ENCODE measurements at regions not wholly inside any gene's neighbourhood (a gene's known extent, or its start where the extent isn't known, plus 50 kb on each side); places are given as distances from the start of the nearest gene placed in this dataset.

GRCh38 chr9:95776176-95776575, 99.3 kb upstream of the ERCC6L2 start:
- H3K4me1 ChIP-seq, result peaks cover 20% of the 10 kb centered on the region
- no peak overlapping the region for H3K4me3 ChIP-seq
- intact Hi-C loops (cut with DNase I; ENCODE audit: low total_unique reads), result no loop called here
- no peaks in the 10 kb centered on the region for H3K36me3 ChIP-seq (ENCODE audit: low read depth, missing control alignments)
- no peaks in the 10 kb centered on the region for H3K27me3 ChIP-seq
- H3K9me3 ChIP-seq, result no peaks in the 10 kb centered on the region
- no peak for DNase-seq
- TF ChIP-seq POLR2A (IDR thresholded peaks at IDR 0.05), result no peak
- TF ChIP-seq CTCF (IDR thresholded peaks at IDR 0.05), result no peak
- no peak overlapping the region for H3K27ac ChIP-seq

- 97 to 98% methylated on average over 5 of the region's 5 CpGs for WGBS, 2 donors
- TF ChIP-seq CTCF (IDR thresholded peaks at IDR 0.05) (no peak), POLR2A (IDR thresholded peaks at IDR 0.05) (no peak)
- intact Hi-C loops (cut with DNase I; ENCODE audit: low total_unique reads), result no loop called here
- no peak for DNase-seq
- H3K9me3 ChIP-seq, result no peaks in the 10 kb centered on the region
- H3K4me3 ChIP-seq, result no peak overlapping the region
- H3K4me1 ChIP-seq, result peaks cover 27% of the 10 kb centered on the region
- H3K36me3 ChIP-seq (ENCODE audit: low read depth, missing control alignments), result no peaks in the 10 kb centered on the region
- H3K27ac ChIP-seq, result peak overlapping the region in 1 of 2 donors; percentile 19
- no peaks in the 10 kb centered on the region for H3K27me3 ChIP-seq
Measured at GRCh38 chr9:95775191-95775590, 100.3 kb upstream of the ERCC6L2 start.

- peak overlapping the region in 1 of 2 donors; percentile 24 for H3K4me3 ChIP-seq
- intact Hi-C loops (cut with DNase I; ENCODE audit: low total_unique reads), result no loop called here
- DNase-seq, result no peak
Measured at GRCh38 chr9:95773053-95773418, 102.5 kb upstream of the ERCC6L2 start.

DNA sequence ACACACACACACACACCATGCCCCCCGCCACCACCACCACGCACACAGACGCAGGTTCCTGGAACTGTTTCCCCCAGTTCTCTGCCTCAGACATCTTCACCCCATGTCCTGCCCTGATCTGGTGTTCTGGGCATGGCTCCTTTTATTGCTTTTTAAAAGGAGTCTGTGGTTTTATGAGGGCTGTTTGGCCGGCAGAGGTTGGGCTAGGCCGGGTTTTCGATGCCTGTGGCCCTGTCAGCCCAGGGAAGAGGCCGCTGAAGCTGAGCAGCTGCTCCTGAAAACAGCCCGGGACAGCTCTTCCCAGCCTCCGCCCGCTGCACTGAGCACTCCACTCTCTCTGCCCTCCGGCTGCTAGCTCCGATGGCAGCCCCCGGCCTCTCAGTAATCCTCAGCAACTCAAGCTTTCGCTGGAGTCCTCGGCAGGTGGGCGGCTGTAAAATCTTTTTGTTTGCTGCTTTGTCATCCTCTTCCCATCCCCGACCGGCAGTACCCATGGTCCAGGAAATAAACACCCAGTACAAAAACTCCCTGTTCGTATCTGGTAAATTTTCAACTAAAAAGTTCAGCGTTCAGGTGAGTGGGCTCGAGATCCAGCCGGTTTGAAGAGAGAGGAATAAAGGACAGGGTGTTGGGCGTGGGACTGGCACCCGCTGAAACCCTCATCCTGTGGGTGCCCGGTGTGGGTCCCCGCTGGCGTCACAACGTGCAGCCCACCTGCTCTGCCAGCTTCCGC, 103.0 kb upstream of the ERCC6L2 start:
- peaks cover 27% of the 10 kb centered on the region for H3K4me1 ChIP-seq
- peak overlapping the region in 1 of 2 donors; percentile 24 for H3K4me3 ChIP-seq
- no peaks in the 10 kb centered on the region for H3K27me3 ChIP-seq
- no peaks in the 10 kb centered on the region for H3K36me3 ChIP-seq (ENCODE audit: low read depth, missing control alignments)
- TF ChIP-seq CTCF (IDR thresholded peaks at IDR 0.05), result no peak
- no peak for TF ChIP-seq POLR2A (IDR thresholded peaks at IDR 0.05)
- H3K9me3 ChIP-seq, result no peaks in the 10 kb centered on the region
- H3K27ac ChIP-seq, result peak overlapping the region; percentile 46 to 79
- WGBS, 2 donors, result 32 to 40% methylated on average over 27 to 29 of the region's 29 CpGs
- peak; percentile 79 for DNase-seq
- intact Hi-C loops (cut with DNase I; ENCODE audit: low total_unique reads), result no loop called here

More at GRCh38 chr9:95773053-95773418, 102.5 kb upstream of the ERCC6L2 start:
- Histone ChIP-seq H3K36me3 (ENCODE audit: low read depth, missing control alignments) (no peaks in the 10 kb centered on the region), H3K9me3 (no peaks in the 10 kb centered on the region), H3K27me3 (no peaks in the 10 kb centered on the region), H3K4me1 (peaks cover 27% of the 10 kb centered on the region), H3K27ac (peak overlapping the region; percentile 46 to 79)
- no peak for TF ChIP-seq POLR2A (IDR thresholded peaks at IDR 0.05)
- no peak for TF ChIP-seq CTCF (IDR thresholded peaks at IDR 0.05)
- 43 to 51% methylated on average over 3 of the region's 3 CpGs for WGBS, 2 donors

Data from testis (tissue), 2 donors.